ENCODE measurements at regions not wholly inside any gene's neighbourhood (a gene's known extent, or its start where the extent isn't known, plus 50 kb on each side); places are given as distances from the start of the nearest gene placed in this dataset.

- no peak for TF ChIP-seq CTCF (IDR thresholded peaks at IDR 0.05; ENCODE audit: control extremely low read depth, extremely low read depth, low read depth, missing control alignments)
- no peak for DNase-seq (ENCODE audit: extremely low spot score)
- POLR2A ChIA-PET, result no interaction called here
- CTCF ChIA-PET, result no interaction called here
These were observed 66.9 kb downstream of the SPATA31C2 start for GRCh38 chr9:88071331-88071730.

GRCh38 chr9:88065619-88066018 is 72.7 kb downstream of the SPATA31C2 start:
- no peak for TF ChIP-seq CTCF (IDR thresholded peaks at IDR 0.05; ENCODE audit: control extremely low read depth, extremely low read depth, low read depth, missing control alignments)
- DNase-seq (ENCODE audit: extremely low spot score), result no peak
- ChIA-PET POLR2A (no interaction called here), CTCF (no interaction called here)

GRCh38 chr9:88064554-88064953 is 73.7 kb downstream of the SPATA31C2 start:
- TF ChIP-seq CTCF (IDR thresholded peaks at IDR 0.05; ENCODE audit: control extremely low read depth, extremely low read depth, low read depth, missing control alignments), result no peak
- CTCF ChIA-PET, result no interaction called here
- no peak for DNase-seq (ENCODE audit: extremely low spot score)
- POLR2A ChIA-PET, result no interaction called here

GRCh38 chr9:88060746-88061145 is 77.5 kb downstream of the SPATA31C2 start:
- POLR2A ChIA-PET, result no interaction called here
- CTCF ChIA-PET, result no interaction called here
- no peak for TF ChIP-seq CTCF (IDR thresholded peaks at IDR 0.05; ENCODE audit: control extremely low read depth, extremely low read depth, low read depth, missing control alignments)
- no peak for DNase-seq (ENCODE audit: extremely low spot score)

GRCh38 chr9:88059469-88059868 is 78.8 kb downstream of the SPATA31C2 start:
- no peak for TF ChIP-seq CTCF (IDR thresholded peaks at IDR 0.05; ENCODE audit: control extremely low read depth, extremely low read depth, low read depth, missing control alignments)
- ChIA-PET POLR2A (no interaction called here), CTCF (no interaction called here)
- DNase-seq (ENCODE audit: extremely low spot score), result no peak

GRCh38 chr9:88056876-88057275 is 81.4 kb downstream of the SPATA31C2 start:
- no peak for DNase-seq (ENCODE audit: extremely low spot score)
- CTCF ChIA-PET, result no interaction called here
- POLR2A ChIA-PET, result no interaction called here
- no peak for TF ChIP-seq CTCF (IDR thresholded peaks at IDR 0.05; ENCODE audit: control extremely low read depth, extremely low read depth, low read depth, missing control alignments)

GRCh38 chr9:88053856-88054501 is 79.6 kb upstream of the CDK20 start:
- POLR2A ChIA-PET, result no interaction called here
- CTCF ChIA-PET, result interaction anchor here (0.6 kb wide), 1 partner anchor 467 kb away, joined by 3 read pairs; no protein-coding TSS in a partner anchor
- TF ChIP-seq CTCF (IDR thresholded peaks at IDR 0.05; ENCODE audit: control extremely low read depth, extremely low read depth, low read depth, missing control alignments), result no peak
- no peak for DNase-seq (ENCODE audit: extremely low spot score)

Data from GM10248 (cell line).